ENCODE measurements at regions not wholly inside any gene's neighbourhood (a gene's known extent, or its start where the extent isn't known, plus 50 kb on each side); places are given as distances from the start of the nearest gene placed in this dataset.

GRCh38 chrX:4315891-4316290 lies 602.4 kb upstream of the PRKX start:
- TF ChIP-seq RFX5 (IDR thresholded peaks at IDR 0.05) (no peak), RARB (CRISPR knock-in tag; IDR thresholded peaks at IDR 0.05) (no peak), CTCF (IDR thresholded peaks at IDR 0.05) (no peak)

Data from A549 (cell line).